LNCaP clone FGC (cell line): ENCODE measurements at regions not wholly inside any gene's neighbourhood (a gene's known extent, or its start where the extent isn't known, plus 50 kb on each side); places are given as distances from the start of the nearest gene placed in this dataset.
A peak's percentile ranks its signal among the peaks of the same experiment; 100 is the strongest.
"Not testable (repeated sequence)": the region's sequence is repeated elsewhere in the genome, so short reads cannot be mapped to it uniquely, and the experiment has no call there.

Experiments used
- DNase-seq: peaks from one replicate; pipeline ENCODE4 v3.0.0-alpha.2; 2011; ENCODE audit warnings: low read depth
- H3K4me3 ChIP-seq: 2 replicates; pipeline ENCODE4 v1.5.1; 2011; ENCODE audit warnings: mild to moderate bottlenecking, low read depth, low read length, control low read depth
- CTCF ChIP-seq: IDR thresholded peaks from 2 replicates; pipeline ENCODE4 v1.5.1; 2012; ENCODE audit warnings: mild to moderate bottlenecking; ENCODE audit not compliant: control insufficient read depth, insufficient read depth; ENCODE audit errors: extremely low read depth

DNA sequence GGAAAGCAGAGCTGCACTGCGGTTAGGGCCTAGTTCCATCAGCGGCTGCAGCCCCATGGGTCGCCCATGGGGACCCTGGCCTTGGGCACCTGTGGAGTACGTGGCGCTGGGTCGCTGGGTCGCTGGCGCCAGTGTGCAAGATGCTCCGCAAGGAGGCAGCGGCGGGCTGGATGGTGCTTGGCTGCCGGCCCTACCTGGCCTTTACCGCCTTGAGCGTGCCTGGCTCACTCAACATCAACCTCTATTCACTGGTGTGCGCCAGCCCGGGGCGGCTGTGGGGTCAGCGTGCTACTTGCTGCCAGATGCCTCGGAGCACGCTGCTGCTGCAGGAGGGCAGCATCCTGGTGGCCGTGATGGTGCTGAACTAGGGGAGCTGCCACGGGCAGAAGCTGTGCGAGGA, 85.1 kb upstream of the RHOU start:
- no peak for TF ChIP-seq CTCF
- H3K4me3 ChIP-seq, result no peak overlapping the region
- DNase-seq, result no peak

DNA sequence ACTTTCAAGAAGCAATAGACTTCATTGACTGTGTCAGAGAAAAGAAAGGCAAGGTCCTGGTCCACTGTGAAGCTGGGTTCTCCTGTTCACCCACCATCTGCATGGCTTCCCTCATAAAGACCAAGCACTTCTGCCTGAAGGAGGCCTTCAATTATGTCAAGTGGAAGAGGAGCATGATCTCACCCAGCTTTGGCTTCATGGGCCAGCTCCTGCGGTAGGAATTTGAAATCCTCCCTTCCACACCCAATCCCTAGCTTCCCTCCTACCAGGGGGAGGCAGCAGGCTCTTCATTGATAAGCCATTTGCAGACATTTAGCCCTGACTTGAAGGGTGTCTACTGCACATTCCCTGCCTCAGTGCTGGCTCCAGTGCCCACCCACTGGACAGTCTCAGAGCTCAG, 84.3 kb upstream of the RHOU start:
- TF ChIP-seq CTCF, result no peak
- no peak overlapping the region for H3K4me3 ChIP-seq
- no peak for DNase-seq

- no peak overlapping the region for H3K4me3 ChIP-seq
- no peak for DNase-seq
- no peak for TF ChIP-seq CTCF
Observed at GRCh38 chr1:228652116-228652515, 83.2 kb upstream of the RHOU start.

- not testable (repeated sequence) for DNase-seq, H3K4me3 ChIP-seq
Observed at GRCh38 chr1:228653057-228653456, 82.2 kb upstream of the RHOU start.

GRCh38 chr1:228653748-228654147, 81.5 kb upstream of the RHOU start:
- no peak for TF ChIP-seq CTCF
- no peak for DNase-seq
- H3K4me3 ChIP-seq, result no peak overlapping the region

- TF ChIP-seq CTCF, result no peak
- H3K4me3 ChIP-seq, result no peak overlapping the region
- DNase-seq, result no peak
Observed at GRCh38 chr1:228655796-228656394, 79.4 kb upstream of the RHOU start.

DNA sequence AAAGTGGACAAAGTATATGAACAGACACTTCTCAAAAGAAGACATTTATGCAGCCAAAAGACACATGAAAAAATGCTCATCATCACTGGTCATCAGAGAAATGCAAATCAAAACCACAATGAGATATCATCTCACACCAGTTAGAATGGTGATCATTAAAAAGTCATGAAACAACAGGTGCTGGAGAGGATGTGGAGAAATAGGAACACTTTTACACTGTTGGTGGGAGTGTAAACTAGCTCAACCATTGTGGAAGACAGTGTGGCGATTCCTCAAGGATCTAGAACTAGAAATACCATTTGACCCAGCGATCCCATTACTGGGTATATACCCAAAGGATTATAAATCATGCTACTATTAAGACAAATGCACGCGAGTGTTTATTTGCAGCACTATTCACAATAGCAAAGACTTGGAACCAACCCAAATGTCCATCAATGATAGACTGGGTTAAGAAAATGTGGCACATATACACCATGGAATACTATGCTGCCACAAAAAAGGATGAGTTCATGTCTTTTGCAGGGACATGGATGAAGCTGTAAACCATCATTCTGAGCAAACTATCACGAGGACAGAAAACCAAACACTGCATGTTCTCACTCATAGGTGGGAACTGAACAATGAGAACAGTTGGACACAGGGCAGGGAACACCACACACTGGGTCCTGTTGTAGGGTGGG, 73.1 kb upstream of the RHOU start:
- not testable (repeated sequence) for H3K4me3 ChIP-seq

GRCh38 chr1:228664399-228664914, 70.8 kb upstream of the RHOU start:
- DNase-seq, result peak; percentile 70
- TF ChIP-seq CTCF, result peak; percentile 72
- no peak overlapping the region for H3K4me3 ChIP-seq

More for the DNA sequence above, 73.1 kb upstream of the RHOU start:
- DNase-seq, result not testable (repeated sequence)
